Natural killer cell (primary cell): ENCODE measurements at regions not wholly inside any gene's neighbourhood (a gene's known extent, or its start where the extent isn't known, plus 50 kb on each side); places are given as distances from the start of the nearest gene placed in this dataset.

Source experiments
- ATAC-seq, 3 donors: fragments of 150-1000 bp in 2 of 3; fragments of 200-7000 bp in 1 of 3; cut with Tn5 transposase; 1 replicate in 1 of 3; 2 replicates in 2 of 3; pipeline ENCODE4 v1.10.0; 2021; ENCODE audit warnings: mild to moderate bottlenecking in 2 of 3, moderate library complexity in 2 of 3
- DNase-seq, 2 donors: peaks; one replicate each; pipeline versions ENCODE4 v3.0.0 to v3.0.0-alpha.2; 2013 to 2021; ENCODE audit warnings: mixed read lengths in 1 of 2
- H3K27ac ChIP-seq: one replicate; pipeline ENCODE4 v1.5.1; 2013; ENCODE audit warnings: mild to moderate bottlenecking, low read length
- H3K27me3 ChIP-seq: one replicate; pipeline ENCODE4 v1.6.1; 2013; ENCODE audit warnings: low read length; ENCODE audit not compliant: control insufficient read depth, insufficient read depth
- H3K36me3 ChIP-seq: one replicate; pipeline ENCODE4 v1.6.1; 2013; ENCODE audit warnings: low read length; ENCODE audit not compliant: control insufficient read depth, insufficient read depth
- H3K4me1 ChIP-seq: one replicate; pipeline ENCODE4 v1.6.1; 2013; ENCODE audit warnings: low read length; ENCODE audit not compliant: control insufficient read depth, insufficient read depth
- H3K4me3 ChIP-seq: one replicate; pipeline ENCODE4 v1.5.1; 2013; ENCODE audit warnings: low read length
- H3K9me3 ChIP-seq: one replicate; pipeline ENCODE4 v1.6.1; 2013; ENCODE audit warnings: low read length; ENCODE audit not compliant: control insufficient read depth, insufficient read depth
- H3K27ac Mint-ChIP-seq, 2 donors: one replicate each; pipeline ENCODE4 v1.8.0; 2022; ENCODE audit warnings: mild to moderate bottlenecking in 2 of 2, mixed read lengths in 2 of 2, moderate library complexity in 1 of 2
- H3K27me3 Mint-ChIP-seq, 2 donors: one replicate each; pipeline ENCODE4 v1.8.0; 2022; ENCODE audit warnings: low read depth in 2 of 2, mixed read lengths in 2 of 2
- H3K36me3 Mint-ChIP-seq: one replicate; pipeline ENCODE4 v1.8.0; 2022; ENCODE audit warnings: mixed read lengths
- H3K4me1 Mint-ChIP-seq, 2 donors: one replicate each; pipeline ENCODE4 v1.8.0; 2022; ENCODE audit warnings: mixed read lengths in 2 of 2
- H3K4me3 Mint-ChIP-seq: one replicate; pipeline ENCODE4 v1.8.0; 2022; ENCODE audit warnings: mild to moderate bottlenecking, moderate library complexity, mixed read lengths
- H3K9me3 Mint-ChIP-seq, 2 donors: one replicate each; pipeline ENCODE4 v1.8.0; 2022; ENCODE audit warnings: mixed read lengths in 2 of 2
- WGBS: methylation state at CpG from one replicate; pipeline ENCODE4 v1.1.7; 2013; ENCODE audit warnings: missing lambda C conversion rate; ENCODE audit not compliant: insufficient coverage; 5-methylcytosine and 5-hydroxymethylcytosine counted together
- intact Hi-C: fragments of 100-400 bp; cut with micrococcal nuclease; formaldehyde crosslinking; loops from one replicate; pipeline ENCODE4 v1.14.2; 2022
- TF ChIP-seq, protein P1 (sequence below): fragments of 200-600 bp; IDR thresholded peaks from one replicate; pipeline ENCODE4 v1.8.0; 2022; ENCODE audit warnings: antibody characterized with exemption

GRCh38 chr7:79810916-79811315 is 323.7 kb upstream of the GNAI1 start:
- DNase-seq = no peak
- TF ChIP-seq, protein P1, sequence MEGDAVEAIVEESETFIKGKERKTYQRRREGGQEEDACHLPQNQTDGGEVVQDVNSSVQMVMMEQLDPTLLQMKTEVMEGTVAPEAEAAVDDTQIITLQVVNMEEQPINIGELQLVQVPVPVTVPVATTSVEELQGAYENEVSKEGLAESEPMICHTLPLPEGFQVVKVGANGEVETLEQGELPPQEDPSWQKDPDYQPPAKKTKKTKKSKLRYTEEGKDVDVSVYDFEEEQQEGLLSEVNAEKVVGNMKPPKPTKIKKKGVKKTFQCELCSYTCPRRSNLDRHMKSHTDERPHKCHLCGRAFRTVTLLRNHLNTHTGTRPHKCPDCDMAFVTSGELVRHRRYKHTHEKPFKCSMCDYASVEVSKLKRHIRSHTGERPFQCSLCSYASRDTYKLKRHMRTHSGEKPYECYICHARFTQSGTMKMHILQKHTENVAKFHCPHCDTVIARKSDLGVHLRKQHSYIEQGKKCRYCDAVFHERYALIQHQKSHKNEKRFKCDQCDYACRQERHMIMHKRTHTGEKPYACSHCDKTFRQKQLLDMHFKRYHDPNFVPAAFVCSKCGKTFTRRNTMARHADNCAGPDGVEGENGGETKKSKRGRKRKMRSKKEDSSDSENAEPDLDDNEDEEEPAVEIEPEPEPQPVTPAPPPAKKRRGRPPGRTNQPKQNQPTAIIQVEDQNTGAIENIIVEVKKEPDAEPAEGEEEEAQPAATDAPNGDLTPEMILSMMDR = no peak
- WGBS = 100% methylated on average over 1 of the region's 2 CpGs
- Histone ChIP-seq H3K9me3 (no peaks in the 10 kb centered on the region), H3K27ac (no peak overlapping the region), H3K27me3 (no peaks in the 10 kb centered on the region), H3K4me3 (no peak overlapping the region), H3K4me1 (no peaks in the 10 kb centered on the region), H3K36me3 (no peaks in the 10 kb centered on the region)
- H3K4me3 Mint-ChIP-seq = no peak overlapping the region
- no peaks in the 10 kb centered on the region for H3K4me1 Mint-ChIP-seq
- ATAC-seq = no peak
- peaks cover 14 to 18% of the 10 kb centered on the region in 2 donors for H3K9me3 Mint-ChIP-seq
- H3K27ac Mint-ChIP-seq = no peak overlapping the region
- H3K36me3 Mint-ChIP-seq = no peaks in the 10 kb centered on the region
- intact Hi-C loops = no loop called here
- H3K27me3 Mint-ChIP-seq = no peaks in the 10 kb centered on the region

- Mint-ChIP-seq H3K4me1 (no peaks in the 10 kb centered on the region), H3K27ac (no peak overlapping the region), H3K4me3 (no peak overlapping the region), H3K36me3 (no peaks in the 10 kb centered on the region), H3K27me3 (no peaks in the 10 kb centered on the region), H3K9me3 (peaks cover 15 to 16% of the 10 kb centered on the region in 2 donors)
- Histone ChIP-seq H3K27ac (no peak overlapping the region), H3K27me3 (no peaks in the 10 kb centered on the region), H3K36me3 (no peaks in the 10 kb centered on the region), H3K9me3 (no peaks in the 10 kb centered on the region), H3K4me1 (no peaks in the 10 kb centered on the region), H3K4me3 (no peak overlapping the region)
- intact Hi-C loops = no loop called here
- 78% methylated on average over 2 of the region's 6 CpGs for WGBS
- TF ChIP-seq, protein P1 = no peak
- no peak for ATAC-seq
- DNase-seq = no peak
Measured at GRCh38 chr7:79806161-79806734, 328.4 kb upstream of the GNAI1 start.

- Mint-ChIP-seq H3K4me1 (no peaks in the 10 kb centered on the region), H3K36me3 (no peaks in the 10 kb centered on the region), H3K27me3 (no peaks in the 10 kb centered on the region), H3K27ac (no peak overlapping the region), H3K9me3 (peaks cover 3 to 5% of the 10 kb centered on the region in 2 donors), H3K4me3 (no peak overlapping the region)
- no peak for DNase-seq
- H3K4me3 ChIP-seq = no peak overlapping the region
- TF ChIP-seq, protein P1 = no peak
- no peaks in the 10 kb centered on the region for H3K9me3 ChIP-seq
- no peak for ATAC-seq
- H3K27ac ChIP-seq = no peak overlapping the region
- H3K27me3 ChIP-seq = no peaks in the 10 kb centered on the region
- WGBS = 91% methylated on average over 5 of the region's 6 CpGs
- H3K36me3 ChIP-seq = no peaks in the 10 kb centered on the region
- intact Hi-C loops = loop anchor here (5.0 kb wide), 1 partner anchor 762 kb away; no protein-coding TSS in a partner anchor
- H3K4me1 ChIP-seq = no peaks in the 10 kb centered on the region
Measured at GRCh38 chr7:79790656-79791262, 337.3 kb upstream of the MAGI2 start.
